ENCODE measurements at regions not wholly inside any gene's neighbourhood (a gene's known extent, or its start where the extent isn't known, plus 50 kb on each side); places are given as distances from the start of the nearest gene placed in this dataset.

- no peaks in the 10 kb centered on the region for H3K27me3 ChIP-seq (ENCODE audit: low read length)
- no peaks in the 10 kb centered on the region for H4K20me1 ChIP-seq (ENCODE audit: low read depth, low read length)
- no peaks in the 10 kb centered on the region for H3K9me3 ChIP-seq (ENCODE audit: insufficient read depth, low read length)
- TF ChIP-seq EZH2phosphoT487 (conservative IDR thresholded peaks at IDR 0.05; ENCODE audit: low read length) = no peak
- TF ChIP-seq, protein P1, sequence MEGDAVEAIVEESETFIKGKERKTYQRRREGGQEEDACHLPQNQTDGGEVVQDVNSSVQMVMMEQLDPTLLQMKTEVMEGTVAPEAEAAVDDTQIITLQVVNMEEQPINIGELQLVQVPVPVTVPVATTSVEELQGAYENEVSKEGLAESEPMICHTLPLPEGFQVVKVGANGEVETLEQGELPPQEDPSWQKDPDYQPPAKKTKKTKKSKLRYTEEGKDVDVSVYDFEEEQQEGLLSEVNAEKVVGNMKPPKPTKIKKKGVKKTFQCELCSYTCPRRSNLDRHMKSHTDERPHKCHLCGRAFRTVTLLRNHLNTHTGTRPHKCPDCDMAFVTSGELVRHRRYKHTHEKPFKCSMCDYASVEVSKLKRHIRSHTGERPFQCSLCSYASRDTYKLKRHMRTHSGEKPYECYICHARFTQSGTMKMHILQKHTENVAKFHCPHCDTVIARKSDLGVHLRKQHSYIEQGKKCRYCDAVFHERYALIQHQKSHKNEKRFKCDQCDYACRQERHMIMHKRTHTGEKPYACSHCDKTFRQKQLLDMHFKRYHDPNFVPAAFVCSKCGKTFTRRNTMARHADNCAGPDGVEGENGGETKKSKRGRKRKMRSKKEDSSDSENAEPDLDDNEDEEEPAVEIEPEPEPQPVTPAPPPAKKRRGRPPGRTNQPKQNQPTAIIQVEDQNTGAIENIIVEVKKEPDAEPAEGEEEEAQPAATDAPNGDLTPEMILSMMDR (IDR thresholded peaks at IDR 0.05; ENCODE audit: insufficient read depth, low read length, poor library complexity, severe bottlenecking) = no peak
- H3K4me2 ChIP-seq (ENCODE audit: low read depth, low read length, poor library complexity, severe bottlenecking) = no peak overlapping the region
- no peaks in the 10 kb centered on the region for H3K79me2 ChIP-seq (ENCODE audit: insufficient read depth, low read length)
- H3K36me3 ChIP-seq (ENCODE audit: low read length) = no peaks in the 10 kb centered on the region
- no peak overlapping the region for H2AFZ ChIP-seq (ENCODE audit: low read depth, low read length, severe bottlenecking)
- H3K27ac ChIP-seq (ENCODE audit: low read depth, low read length) = no peak overlapping the region
- H3K9ac ChIP-seq (ENCODE audit: low read length) = no peak overlapping the region
- no peak overlapping the region for H3K4me3 ChIP-seq (ENCODE audit: insufficient read depth, low read length, poor library complexity, severe bottlenecking)
- H3K9me2 ChIP-seq (replicated peaks; ENCODE audit: insufficient read depth, low read length) = no peaks in the 10 kb centered on the region
- H3F3A ChIP-seq (ENCODE audit: insufficient read depth) = no peaks in the 10 kb centered on the region
Observed at GRCh38 chr3:152587861-152588260, 247.1 kb upstream of the P2RY1 start.

DNA sequence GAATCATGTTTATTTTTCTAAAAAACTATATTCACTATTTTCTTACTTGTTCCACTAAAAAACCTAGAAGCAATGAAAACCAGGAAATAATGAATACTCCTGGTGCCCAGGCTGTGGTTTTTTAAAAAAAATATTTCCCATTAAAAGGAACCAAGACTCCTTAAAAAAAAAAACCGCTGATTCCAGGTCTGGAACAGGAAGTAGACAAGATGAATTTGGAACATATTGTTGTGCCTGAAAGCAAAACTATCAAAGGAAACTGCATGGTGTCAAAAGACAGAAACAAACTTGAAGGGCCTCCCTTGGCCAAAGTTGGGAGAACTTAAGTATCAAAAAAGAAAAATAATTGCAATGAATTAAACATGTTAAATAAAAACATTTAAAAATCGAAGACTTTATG, 245.3 kb upstream of the P2RY1 start:
- H3K4me2 ChIP-seq (ENCODE audit: low read depth, low read length, poor library complexity, severe bottlenecking) = no peak overlapping the region
- H3F3A ChIP-seq (ENCODE audit: insufficient read depth) = no peaks in the 10 kb centered on the region
- H3K9me3 ChIP-seq (ENCODE audit: insufficient read depth, low read length) = no peaks in the 10 kb centered on the region
- H3K36me3 ChIP-seq (ENCODE audit: low read length) = no peaks in the 10 kb centered on the region
- no peak overlapping the region for H2AFZ ChIP-seq (ENCODE audit: low read depth, low read length, severe bottlenecking)
- no peak overlapping the region for H3K4me3 ChIP-seq (ENCODE audit: insufficient read depth, low read length, poor library complexity, severe bottlenecking)
- no peaks in the 10 kb centered on the region for H3K27me3 ChIP-seq (ENCODE audit: low read length)
- H3K79me2 ChIP-seq (ENCODE audit: insufficient read depth, low read length) = no peaks in the 10 kb centered on the region
- H3K9me2 ChIP-seq (replicated peaks; ENCODE audit: insufficient read depth, low read length) = no peaks in the 10 kb centered on the region
- H4K20me1 ChIP-seq (ENCODE audit: low read depth, low read length) = no peaks in the 10 kb centered on the region
- no peak overlapping the region for H3K9ac ChIP-seq (ENCODE audit: low read length)
- TF ChIP-seq, protein P1 (IDR thresholded peaks at IDR 0.05; ENCODE audit: insufficient read depth, low read length, poor library complexity, severe bottlenecking) = no peak
- no peak for TF ChIP-seq EZH2phosphoT487 (conservative IDR thresholded peaks at IDR 0.05; ENCODE audit: low read length)
- H3K27ac ChIP-seq (ENCODE audit: low read depth, low read length) = no peak overlapping the region

- Histone ChIP-seq H3K36me3 (ENCODE audit: low read length) (no peaks in the 10 kb centered on the region), H4K20me1 (ENCODE audit: low read depth, low read length) (no peaks in the 10 kb centered on the region), H3K4me2 (ENCODE audit: low read depth, low read length, poor library complexity, severe bottlenecking) (no peak overlapping the region), H3K9me2 (replicated peaks; ENCODE audit: insufficient read depth, low read length) (no peaks in the 10 kb centered on the region), H3F3A (ENCODE audit: insufficient read depth) (no peaks in the 10 kb centered on the region), H3K27me3 (ENCODE audit: low read length) (no peaks in the 10 kb centered on the region), H3K4me3 (ENCODE audit: insufficient read depth, low read length, poor library complexity, severe bottlenecking) (no peak overlapping the region), H3K27ac (ENCODE audit: low read depth, low read length) (no peak overlapping the region), H3K79me2 (ENCODE audit: insufficient read depth, low read length) (no peaks in the 10 kb centered on the region), H3K9ac (ENCODE audit: low read length) (no peak overlapping the region), H3K9me3 (ENCODE audit: insufficient read depth, low read length) (no peaks in the 10 kb centered on the region), H2AFZ (ENCODE audit: low read depth, low read length, severe bottlenecking) (no peak overlapping the region)
- TF ChIP-seq, protein P1 (IDR thresholded peaks at IDR 0.05; ENCODE audit: insufficient read depth, low read length, poor library complexity, severe bottlenecking) = no peak
- no peak for TF ChIP-seq EZH2phosphoT487 (conservative IDR thresholded peaks at IDR 0.05; ENCODE audit: low read length)
Observed at GRCh38 chr3:152591515-152591914, 243.4 kb upstream of the P2RY1 start.

Data from SU-DHL-6 (cell line).